ENCODE measurements at regions not wholly inside any gene's neighbourhood (a gene's known extent, or its start where the extent isn't known, plus 50 kb on each side); places are given as distances from the start of the nearest gene placed in this dataset.
"Not testable (repeated sequence)": the region's sequence is repeated elsewhere in the genome, so short reads cannot be mapped to it uniquely, and the experiment has no call there.

GRCh38 chr1:143784239-143784882, 187.4 kb downstream of the FAM72C start:
- TF ChIP-seq CTCF (IDR thresholded peaks at IDR 0.05); POLR2AphosphoS5 (IDR thresholded peaks at IDR 0.05); POLR2A (IDR thresholded peaks at IDR 0.05; ENCODE audit: low read depth); EP300 (IDR thresholded peaks at IDR 0.05): not testable (repeated sequence)
